ENCODE measurements at regions not wholly inside any gene's neighbourhood (a gene's known extent, or its start where the extent isn't known, plus 50 kb on each side); places are given as distances from the start of the nearest gene placed in this dataset.

GRCh38 chr20:18995455-18995854, 181.9 kb downstream of the SCP2D1 start:
- 92 to 97% methylated on average over 3 of the region's 3 CpGs for WGBS, 2 donors
- TF ChIP-seq, protein P1, sequence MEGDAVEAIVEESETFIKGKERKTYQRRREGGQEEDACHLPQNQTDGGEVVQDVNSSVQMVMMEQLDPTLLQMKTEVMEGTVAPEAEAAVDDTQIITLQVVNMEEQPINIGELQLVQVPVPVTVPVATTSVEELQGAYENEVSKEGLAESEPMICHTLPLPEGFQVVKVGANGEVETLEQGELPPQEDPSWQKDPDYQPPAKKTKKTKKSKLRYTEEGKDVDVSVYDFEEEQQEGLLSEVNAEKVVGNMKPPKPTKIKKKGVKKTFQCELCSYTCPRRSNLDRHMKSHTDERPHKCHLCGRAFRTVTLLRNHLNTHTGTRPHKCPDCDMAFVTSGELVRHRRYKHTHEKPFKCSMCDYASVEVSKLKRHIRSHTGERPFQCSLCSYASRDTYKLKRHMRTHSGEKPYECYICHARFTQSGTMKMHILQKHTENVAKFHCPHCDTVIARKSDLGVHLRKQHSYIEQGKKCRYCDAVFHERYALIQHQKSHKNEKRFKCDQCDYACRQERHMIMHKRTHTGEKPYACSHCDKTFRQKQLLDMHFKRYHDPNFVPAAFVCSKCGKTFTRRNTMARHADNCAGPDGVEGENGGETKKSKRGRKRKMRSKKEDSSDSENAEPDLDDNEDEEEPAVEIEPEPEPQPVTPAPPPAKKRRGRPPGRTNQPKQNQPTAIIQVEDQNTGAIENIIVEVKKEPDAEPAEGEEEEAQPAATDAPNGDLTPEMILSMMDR (IDR thresholded peaks at IDR 0.05; ENCODE audit: control extremely low read depth, extremely low read depth): no peak

DNA sequence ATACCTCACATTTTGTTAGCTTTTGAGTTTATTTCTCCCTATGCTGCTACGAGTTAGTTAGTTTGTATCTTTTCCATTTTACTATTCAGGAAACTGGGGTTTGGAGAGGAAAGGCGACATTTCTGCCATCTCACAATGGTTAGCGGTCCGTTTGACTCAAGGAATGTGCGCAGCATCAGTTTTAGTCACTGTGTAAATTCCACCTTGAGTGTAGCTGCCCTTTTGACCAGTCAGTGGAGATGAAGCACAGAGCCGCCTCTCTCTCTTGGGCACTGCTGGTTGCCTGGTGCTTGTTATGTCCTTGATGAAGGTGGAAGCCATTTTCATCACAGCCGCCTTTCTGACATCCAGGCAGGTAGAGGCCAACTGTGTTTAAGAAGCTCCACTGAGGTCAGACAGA, 185.5 kb downstream of the SCP2D1 start:
- Histone ChIP-seq H3K27ac (ENCODE audit: low read depth in 1 of 2, low read length in 1 of 2) (no peak overlapping the region), H3K36me3 (ENCODE audit: control insufficient read depth in 4 of 4, insufficient read depth in 4 of 4, low read length in 4 of 4) (no peaks in the 10 kb centered on the region), H3K4me3 (no peak overlapping the region), H3K9me3 (ENCODE audit: control insufficient read depth in 4 of 4, insufficient read depth in 3 of 4, low read length in 3 of 4) (peaks cover 0 to 3% (median 0%) of the 10 kb centered on the region in 4 donors), H3K4me1 (ENCODE audit: control insufficient read depth in 5 of 5, insufficient read depth in 5 of 5, low read length in 5 of 5) (no peaks in the 10 kb centered on the region), H3K9ac (ENCODE audit: insufficient read depth in 1 of 2, low read length in 2 of 2) (no peak overlapping the region), H3K27me3 (ENCODE audit: control insufficient read depth in 3 of 3, insufficient read depth in 3 of 3, low read length in 2 of 3) (no peaks in the 10 kb centered on the region)
- WGBS, 2 donors: 88 to 89% methylated on average over 7 of the region's 7 CpGs
- ATAC-seq (ENCODE audit: insufficient read depth, low FRiP score) (no peak), DNase-seq (no peak)
- TF ChIP-seq, protein P1 (IDR thresholded peaks at IDR 0.05; ENCODE audit: control extremely low read depth, extremely low read depth): no peak

More at GRCh38 chr20:18995455-18995854, 181.9 kb downstream of the SCP2D1 start:
- ATAC-seq (ENCODE audit: insufficient read depth, low FRiP score): no peak
- H3K4me3 ChIP-seq: no peak overlapping the region
- H3K27me3 ChIP-seq (ENCODE audit: control insufficient read depth in 3 of 3, insufficient read depth in 3 of 3, low read length in 2 of 3): no peaks in the 10 kb centered on the region
- no peak overlapping the region for H3K9ac ChIP-seq (ENCODE audit: insufficient read depth in 1 of 2, low read length in 2 of 2)
- peaks cover 0 to 3% (median 0%) of the 10 kb centered on the region in 4 donors for H3K9me3 ChIP-seq (ENCODE audit: control insufficient read depth in 4 of 4, insufficient read depth in 3 of 4, low read length in 3 of 4)
- H3K36me3 ChIP-seq (ENCODE audit: control insufficient read depth in 4 of 4, insufficient read depth in 4 of 4, low read length in 4 of 4): no peaks in the 10 kb centered on the region
- H3K4me1 ChIP-seq (ENCODE audit: control insufficient read depth in 5 of 5, insufficient read depth in 5 of 5, low read length in 5 of 5): no peaks in the 10 kb centered on the region
- DNase-seq: no peak
- no peak overlapping the region for H3K27ac ChIP-seq (ENCODE audit: low read depth in 1 of 2, low read length in 1 of 2)

DNA sequence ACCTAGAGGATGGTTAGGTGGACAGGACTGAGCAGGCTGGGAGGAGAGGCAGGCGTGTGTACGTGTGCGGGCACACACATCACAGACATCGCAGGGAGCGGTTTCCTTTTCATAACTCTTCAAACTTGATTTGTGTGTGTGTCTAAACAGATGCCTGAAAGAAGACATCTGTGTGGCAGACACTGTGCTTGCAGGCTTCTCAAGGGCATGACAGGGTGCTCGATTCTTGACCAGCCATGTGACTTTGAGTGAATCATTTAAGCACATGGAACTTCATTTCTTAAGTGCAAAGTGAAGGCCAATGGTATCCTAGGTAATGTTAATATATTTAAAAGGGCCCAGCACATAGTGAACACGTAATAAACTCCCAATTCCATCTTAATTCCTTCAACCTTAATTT, 186.5 kb downstream of the SCP2D1 start:
- Histone ChIP-seq H3K27me3 (ENCODE audit: control insufficient read depth in 3 of 3, insufficient read depth in 3 of 3, low read length in 2 of 3) (no peaks in the 10 kb centered on the region), H3K36me3 (ENCODE audit: control insufficient read depth in 4 of 4, insufficient read depth in 4 of 4, low read length in 4 of 4) (no peaks in the 10 kb centered on the region), H3K9ac (ENCODE audit: insufficient read depth in 1 of 2, low read length in 2 of 2) (no peak overlapping the region), H3K4me1 (ENCODE audit: control insufficient read depth in 5 of 5, insufficient read depth in 5 of 5, low read length in 5 of 5) (no peaks in the 10 kb centered on the region), H3K9me3 (ENCODE audit: control insufficient read depth in 4 of 4, insufficient read depth in 3 of 4, low read length in 3 of 4) (peaks cover 0 to 3% (median 0%) of the 10 kb centered on the region in 4 donors), H3K4me3 (no peak overlapping the region), H3K27ac (ENCODE audit: low read depth in 1 of 2, low read length in 1 of 2) (no peak overlapping the region)
- DNase-seq: no peak
- WGBS, 2 donors: 76 to 83% methylated on average over 7 of the region's 7 CpGs
- TF ChIP-seq, protein P1 (IDR thresholded peaks at IDR 0.05; ENCODE audit: control extremely low read depth, extremely low read depth): no peak
- ATAC-seq (ENCODE audit: insufficient read depth, low FRiP score): no peak

DNA sequence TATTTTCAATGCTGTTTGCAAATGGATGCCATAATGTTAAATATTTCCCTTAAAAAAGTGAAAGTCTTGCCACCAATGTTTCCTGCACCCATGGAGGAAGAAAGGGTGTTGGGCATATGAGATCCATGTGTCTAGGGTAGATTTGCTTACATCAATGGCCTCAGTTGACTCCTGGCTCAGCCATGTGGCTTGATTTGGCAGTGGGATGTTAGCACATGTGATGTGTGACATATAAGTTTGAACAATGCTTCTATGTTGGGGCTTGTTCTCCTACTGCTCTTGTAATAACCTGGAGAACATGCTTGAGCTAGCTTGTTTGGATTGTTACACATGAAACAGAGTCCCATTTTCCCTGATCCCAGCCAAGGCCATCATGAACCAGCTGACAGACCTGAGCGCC, 187.6 kb downstream of the SCP2D1 start:
- H3K27ac ChIP-seq (ENCODE audit: low read depth in 1 of 2, low read length in 1 of 2): no peak overlapping the region
- TF ChIP-seq, protein P1 (IDR thresholded peaks at IDR 0.05; ENCODE audit: control extremely low read depth, extremely low read depth): no peak
- no peak for ATAC-seq (ENCODE audit: insufficient read depth, low FRiP score)
- no peaks in the 10 kb centered on the region for H3K27me3 ChIP-seq (ENCODE audit: control insufficient read depth in 3 of 3, insufficient read depth in 3 of 3, low read length in 2 of 3)
- no peak overlapping the region for H3K9ac ChIP-seq (ENCODE audit: insufficient read depth in 1 of 2, low read length in 2 of 2)
- no peaks in the 10 kb centered on the region for H3K36me3 ChIP-seq (ENCODE audit: control insufficient read depth in 4 of 4, insufficient read depth in 4 of 4, low read length in 4 of 4)
- H3K9me3 ChIP-seq (ENCODE audit: control insufficient read depth in 4 of 4, insufficient read depth in 3 of 4, low read length in 3 of 4): peaks cover 0 to 3% (median 0%) of the 10 kb centered on the region in 4 donors
- H3K4me3 ChIP-seq: no peak overlapping the region
- 88 to 96% methylated on average over 1 of the region's 1 CpG for WGBS, 2 donors
- H3K4me1 ChIP-seq (ENCODE audit: control insufficient read depth in 5 of 5, insufficient read depth in 5 of 5, low read length in 5 of 5): no peaks in the 10 kb centered on the region
- no peak for DNase-seq
